ENCODE measurements at regions not wholly inside any gene's neighbourhood (a gene's known extent, or its start where the extent isn't known, plus 50 kb on each side); places are given as distances from the start of the nearest gene placed in this dataset.

GRCh38 chr13:44230736-44231135, 142.9 kb upstream of the SERP2 start:
- TF ChIP-seq EGR1 (IDR thresholded peaks at IDR 0.05) (no peak), CREB1 (IDR thresholded peaks at IDR 0.05; ENCODE audit: low read depth) (no peak), RAD21 (IDR thresholded peaks at IDR 0.05; ENCODE audit: low read depth) (no peak), TAF1 (IDR thresholded peaks at IDR 0.05; ENCODE audit: low read depth) (no peak), EP300 (IDR thresholded peaks at IDR 0.05; ENCODE audit: borderline replicate concordance) (no peak), MAX (IDR thresholded peaks at IDR 0.05) (no peak), YY1 (IDR thresholded peaks at IDR 0.05; ENCODE audit: low read depth) (no peak), ZBTB7A (IDR thresholded peaks at IDR 0.05; ENCODE audit: low read depth) (no peak), REST (IDR thresholded peaks at IDR 0.05; ENCODE audit: low read depth) (no peak), USF1 (IDR thresholded peaks at IDR 0.05) (no peak), TCF12 (IDR thresholded peaks at IDR 0.05; ENCODE audit: low read depth) (no peak), NFIC (IDR thresholded peaks at IDR 0.05) (no peak), TEAD4 (IDR thresholded peaks at IDR 0.05) (no peak)

- TF ChIP-seq ZBTB7A (IDR thresholded peaks at IDR 0.05; ENCODE audit: low read depth) = no peak
- no peak for TF ChIP-seq TAF1 (IDR thresholded peaks at IDR 0.05; ENCODE audit: low read depth)
- TF ChIP-seq CEBPB (IDR thresholded peaks at IDR 0.05) = peak; percentile 57
- TF ChIP-seq YY1 (IDR thresholded peaks at IDR 0.05; ENCODE audit: low read depth) = no peak
- no peak for TF ChIP-seq FOXM1 (IDR thresholded peaks at IDR 0.05; ENCODE audit: borderline replicate concordance, low read depth)
- TF ChIP-seq EP300 (IDR thresholded peaks at IDR 0.05; ENCODE audit: borderline replicate concordance) = no peak
Observed at GRCh38 chr13:44231786-44232516, 141.7 kb upstream of the SERP2 start.

- TF ChIP-seq TCF12 (IDR thresholded peaks at IDR 0.05; ENCODE audit: low read depth) (no peak), EGR1 (IDR thresholded peaks at IDR 0.05) (no peak), RAD21 (IDR thresholded peaks at IDR 0.05; ENCODE audit: low read depth) (no peak), EP300 (IDR thresholded peaks at IDR 0.05; ENCODE audit: borderline replicate concordance) (no peak), FOXM1 (IDR thresholded peaks at IDR 0.05; ENCODE audit: borderline replicate concordance, low read depth) (no peak), USF1 (IDR thresholded peaks at IDR 0.05) (no peak), REST (IDR thresholded peaks at IDR 0.05; ENCODE audit: low read depth) (no peak), MAX (IDR thresholded peaks at IDR 0.05) (no peak), NFIC (IDR thresholded peaks at IDR 0.05) (no peak), ZBTB7A (IDR thresholded peaks at IDR 0.05; ENCODE audit: low read depth) (no peak), TAF1 (IDR thresholded peaks at IDR 0.05; ENCODE audit: low read depth) (no peak), YY1 (IDR thresholded peaks at IDR 0.05; ENCODE audit: low read depth) (no peak), CREB1 (IDR thresholded peaks at IDR 0.05; ENCODE audit: low read depth) (no peak), CEBPB (IDR thresholded peaks at IDR 0.05) (no peak), TEAD4 (IDR thresholded peaks at IDR 0.05) (no peak)
Observed at GRCh38 chr13:44232774-44233173, 140.8 kb upstream of the SERP2 start.

- TF ChIP-seq USF1 (IDR thresholded peaks at IDR 0.05) (no peak), NFIC (IDR thresholded peaks at IDR 0.05) (no peak), EGR1 (IDR thresholded peaks at IDR 0.05) (no peak), TEAD4 (IDR thresholded peaks at IDR 0.05) (no peak), CEBPB (IDR thresholded peaks at IDR 0.05) (no peak), EP300 (IDR thresholded peaks at IDR 0.05; ENCODE audit: borderline replicate concordance) (no peak), YY1 (IDR thresholded peaks at IDR 0.05; ENCODE audit: low read depth) (no peak), MAX (IDR thresholded peaks at IDR 0.05) (no peak)
Observed at GRCh38 chr13:44234566-44234965, 139.1 kb upstream of the SERP2 start.

GRCh38 chr13:44236370-44236769, 137.3 kb upstream of the SERP2 start:
- TF ChIP-seq TAF1 (IDR thresholded peaks at IDR 0.05; ENCODE audit: low read depth) (no peak), ZBTB7A (IDR thresholded peaks at IDR 0.05; ENCODE audit: low read depth) (no peak)
